Raji (cell line): ENCODE measurements at regions not wholly inside any gene's neighbourhood (a gene's known extent, or its start where the extent isn't known, plus 50 kb on each side); places are given as distances from the start of the nearest gene placed in this dataset.

Source experiments
- POLR2A ChIP-seq: IDR thresholded peaks from 2 replicates; pipeline ENCODE4 v1.6.1; 2011; ENCODE audit warnings: low read depth, low read length, control low read depth; ENCODE audit not compliant: insufficient read depth

- no peak for TF ChIP-seq POLR2A
Measured at GRCh38 chr13:44770951-44771350, 194.8 kb upstream of the TSC22D1 start.

DNA sequence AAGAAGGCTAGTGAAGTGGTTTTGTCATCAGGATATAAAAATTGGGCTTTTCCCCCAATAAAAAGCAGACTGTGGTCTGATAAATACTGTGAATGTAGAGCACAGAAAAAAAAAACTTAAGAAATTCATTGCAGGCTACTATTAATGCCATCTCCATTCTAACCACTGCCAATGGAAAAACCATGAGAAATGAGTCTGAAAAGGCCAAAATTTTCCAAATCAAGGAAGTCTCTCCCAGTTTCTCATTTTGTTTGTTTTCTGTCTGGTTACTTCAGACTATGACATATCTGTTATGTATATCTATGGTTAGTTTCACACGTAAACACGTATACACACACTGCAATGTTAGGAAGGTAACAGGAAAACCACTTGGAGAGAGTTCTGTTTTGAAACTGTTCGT lies 193.6 kb upstream of the TSC22D1 start:
- TF ChIP-seq POLR2A, result no peak

DNA sequence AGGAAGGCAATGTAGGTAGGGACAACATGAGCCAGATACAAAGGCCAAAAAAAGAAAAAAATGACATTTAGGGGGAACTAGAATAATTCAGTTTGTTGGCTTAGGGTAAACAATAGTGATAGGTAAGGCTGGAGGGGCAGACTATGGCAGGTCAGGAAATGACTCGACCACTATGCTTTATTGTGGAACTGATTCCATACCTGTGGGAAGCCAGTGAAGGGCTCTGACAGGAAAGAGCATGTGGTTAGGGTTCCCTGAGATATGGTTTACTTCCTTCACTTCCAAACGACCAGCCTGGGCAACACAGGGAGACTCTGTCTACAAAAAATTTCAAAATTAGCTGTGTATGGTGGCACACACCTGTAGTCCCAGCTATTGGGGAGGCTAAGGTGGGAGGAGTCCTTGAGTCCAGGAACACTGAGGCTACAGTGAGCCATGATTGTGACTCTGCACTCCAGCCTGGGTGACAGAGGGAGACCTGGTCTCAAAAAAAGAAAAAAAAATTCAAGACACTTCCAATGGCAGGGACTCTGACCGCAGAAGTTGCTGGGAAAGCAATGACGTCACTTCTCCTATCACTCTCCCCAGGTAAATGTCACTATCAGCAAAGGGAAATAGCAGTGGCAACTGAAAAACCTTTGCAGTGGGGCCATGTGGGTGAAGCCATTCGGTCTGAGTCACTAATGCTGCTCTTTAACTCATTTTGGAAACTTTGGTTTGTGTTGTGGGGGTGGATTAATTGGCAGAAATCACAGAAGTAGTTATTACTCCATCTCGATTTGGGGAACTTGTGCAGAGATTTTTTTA lies 192.8 kb upstream of the TSC22D1 start:
- TF ChIP-seq POLR2A, result no peak

DNA sequence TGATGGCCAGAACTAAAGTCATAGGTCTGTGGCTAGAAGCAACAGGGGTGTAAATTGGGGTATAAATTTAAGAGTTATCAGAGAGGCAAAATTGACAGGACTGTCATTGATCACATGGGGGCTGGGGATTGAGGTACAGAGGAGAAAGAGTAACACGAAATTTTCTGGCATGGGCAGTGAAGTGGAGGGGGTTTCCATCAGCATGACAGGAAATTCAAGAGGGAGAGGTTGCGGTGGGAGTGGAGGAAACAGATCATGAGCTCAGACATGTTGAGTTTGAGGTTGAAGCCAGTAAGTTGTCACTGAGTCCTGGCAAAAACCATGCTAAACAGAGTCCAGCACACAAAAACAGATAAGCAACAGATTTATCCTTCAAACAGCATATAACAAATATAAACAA lies 192.1 kb upstream of the TSC22D1 start:
- no peak for TF ChIP-seq POLR2A

GRCh38 chr13:44765001-44765471 lies 188.9 kb upstream of the TSC22D1 start:
- no peak for TF ChIP-seq POLR2A

DNA sequence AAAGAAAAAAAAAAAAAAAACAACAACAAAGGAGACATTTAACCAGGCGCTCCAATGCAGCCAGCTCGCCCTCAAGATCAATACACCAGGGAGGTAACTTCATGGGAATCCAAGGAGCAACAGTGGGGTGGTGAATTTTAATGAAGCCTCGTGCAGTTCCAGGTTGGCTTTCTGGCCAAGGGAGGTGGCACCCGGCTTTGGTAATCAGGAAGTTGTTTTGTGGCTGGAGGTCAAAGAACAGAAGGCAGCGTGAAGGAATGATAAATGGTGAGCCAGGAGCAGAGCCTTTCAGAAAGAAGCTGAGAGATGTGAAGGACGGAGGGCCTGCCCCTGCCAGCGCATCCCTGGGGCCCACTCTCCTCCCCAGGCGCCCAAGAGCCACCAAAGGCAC lies 188.2 kb upstream of the TSC22D1 start:
- no peak for TF ChIP-seq POLR2A

- TF ChIP-seq POLR2A, result no peak
Measured at GRCh38 chr13:44763615-44764301, 187.6 kb upstream of the TSC22D1 start.

DNA sequence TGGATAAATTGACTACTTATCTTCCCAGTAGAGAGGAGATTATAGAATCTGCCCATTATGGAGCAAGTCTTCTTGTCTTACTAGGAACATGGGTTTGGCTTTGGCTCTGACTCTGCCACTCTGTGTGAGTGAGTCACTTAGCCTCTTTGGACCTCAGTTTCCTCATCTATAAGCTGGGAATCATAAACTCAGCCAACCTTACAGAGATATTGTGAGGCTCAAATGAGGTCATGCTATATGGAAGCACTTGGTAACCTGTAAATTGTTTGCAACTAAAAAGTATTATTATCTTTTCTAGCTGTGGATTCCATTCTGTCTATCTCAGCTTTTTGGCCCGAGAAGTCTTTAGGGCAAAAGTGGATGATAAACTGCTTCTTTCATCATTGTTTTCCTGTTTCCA lies 186.8 kb upstream of the TSC22D1 start:
- TF ChIP-seq POLR2A, result no peak

- TF ChIP-seq POLR2A, result no peak
Measured at GRCh38 chr13:44760434-44760833, 184.3 kb upstream of the TSC22D1 start.

GRCh38 chr13:44759384-44760360 lies 183.5 kb upstream of the TSC22D1 start:
- TF ChIP-seq POLR2A, result no peak

GRCh38 chr13:44758630-44759383 lies 182.7 kb upstream of the TSC22D1 start:
- TF ChIP-seq POLR2A, result no peak

DNA sequence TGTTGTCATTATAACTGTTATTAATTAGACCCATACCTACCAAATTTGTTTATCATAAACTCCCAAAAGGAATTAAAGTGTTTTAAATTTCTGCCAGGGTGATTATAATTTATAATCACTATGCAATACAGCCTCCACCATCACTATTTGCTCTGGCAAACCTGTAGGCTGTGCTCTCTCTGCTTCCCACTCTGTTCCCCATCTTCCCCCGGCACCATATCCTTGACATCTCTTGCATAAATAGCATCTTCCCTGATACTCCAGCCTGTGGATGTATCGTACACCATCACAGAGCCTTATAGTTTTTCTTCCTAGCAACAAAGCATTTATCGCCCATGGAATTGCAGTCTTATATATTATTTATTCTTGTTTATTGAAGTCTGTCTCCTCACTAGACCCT lies 181.5 kb upstream of the TSC22D1 start:
- TF ChIP-seq POLR2A, result no peak

- no peak for TF ChIP-seq POLR2A
Measured at GRCh38 chr13:44756276-44756810, 180.2 kb upstream of the TSC22D1 start.

- TF ChIP-seq POLR2A, result no peak
Measured at GRCh38 chr13:44755872-44756271, 179.7 kb upstream of the TSC22D1 start.
